Panc1 (cell line): ENCODE measurements at regions not wholly inside any gene's neighbourhood (a gene's known extent, or its start where the extent isn't known, plus 50 kb on each side); places are given as distances from the start of the nearest gene placed in this dataset.

Experiments used
- ATAC-seq: fragments of 200-7000 bp; cut with Tn5 transposase; 2 replicates; pipeline ENCODE4 v1.9.1; 2020; ENCODE audit warnings: mild to moderate bottlenecking, moderate library complexity
- BruUV-seq: library from RNA; stranded (reverse); fragments of 400-500 nt; replicated peaks from 2 replicates; lab custom pipeline; 2021; lab: Mats Ljungman, UMichigan
- CTCF ChIA-PET: fragments of 300-600 bp; sonication (Branson Sonifier 250); formaldehyde crosslinking; loops from one replicate; lab custom pipeline; 2022; ENCODE audit warnings: antibody characterized with exemption; lab: Charles Lee
- POLR2A ChIA-PET: fragments of 300-600 bp; sonication (Branson Sonifier 250); formaldehyde crosslinking; loops from one replicate; lab custom pipeline; 2022; ENCODE audit warnings: antibody characterized with exemption; lab: Charles Lee
- DNase-seq: peaks from one replicate; pipeline ENCODE4 v3.0.0-alpha.2; 2010; ENCODE audit warnings: low read depth, low spot score
- H3K27ac ChIP-seq: 2 replicates; pipeline ENCODE4 v1.5.1; 2011; ENCODE audit warnings: mild to moderate bottlenecking, low read length, inconsistent platforms
- H3K27me3 ChIP-seq: fragments of 200-500 bp; sonication (Bioruptor generic); 2 replicates; pipeline ENCODE4 v1.6.0; 2014; ENCODE audit warnings: low read length, inconsistent platforms; ENCODE audit not compliant: control insufficient read depth, insufficient read depth
- H3K36me3 ChIP-seq: fragments of 200-500 bp; sonication (Bioruptor generic); 2 replicates; pipeline ENCODE4 v1.5.1; 2014; ENCODE audit warnings: inconsistent platforms, mild to moderate bottlenecking, low read length, moderate library complexity; ENCODE audit not compliant: control insufficient read depth, insufficient read depth
- H3K4me1 ChIP-seq: 2 replicates; pipeline ENCODE4 v1.5.1; 2011; ENCODE audit warnings: inconsistent platforms, mild to moderate bottlenecking, low read length, moderate library complexity; ENCODE audit not compliant: control insufficient read depth, insufficient read depth
- H3K4me3 ChIP-seq, 2 experiments: 2 replicates each; pipeline ENCODE4 v1.5.1; 2011 to 2012; ENCODE audit warnings: low read depth in 2 of 2, low read length in 2 of 2, mild to moderate bottlenecking in 2 of 2, inconsistent platforms in 1 of 2, moderate library complexity in 1 of 2
- H3K9me3 ChIP-seq: fragments of 200-500 bp; sonication (Bioruptor generic); 2 replicates; pipeline ENCODE4 v1.5.1; 2014; ENCODE audit warnings: low read depth, mild to moderate bottlenecking, inconsistent platforms, low read length, moderate library complexity; ENCODE audit not compliant: control insufficient read depth, insufficient read depth
- POLR2AphosphoS5 ChIP-seq: IDR thresholded peaks from 2 replicates; pipeline ENCODE4 v1.6.1; 2012; ENCODE audit warnings: mild to moderate bottlenecking, low read depth, low read length, moderate library complexity
- SIN3A ChIP-seq: IDR thresholded peaks from 2 replicates; pipeline ENCODE4 v1.6.1; 2012; ENCODE audit warnings: low read depth, mild to moderate bottlenecking, low read length, moderate library complexity, borderline replicate concordance; ENCODE audit not compliant: insufficient read depth
- TCF7L2 ChIP-seq: IDR thresholded peaks from 2 replicates; pipeline ENCODE4 v1.6.1; 2011; ENCODE audit warnings: mild to moderate bottlenecking, low read depth, low read length, inconsistent platforms
- in situ Hi-C: cut with HindIII; loops from 2 replicates; pipeline ENCODE4 v1.10.0; 2016; ENCODE audit warnings: low sequenced_read_pairs, low pct_unique_long_range_greater_than_20kb
- intact Hi-C: fragments of 100-400 bp; cut with micrococcal nuclease; formaldehyde crosslinking; loops from one replicate; pipeline ENCODE4 v1.10.0; 2022; ENCODE audit not compliant: unreplicated experiment
- TF ChIP-seq, protein P1 (sequence below), 2 experiments: IDR thresholded peaks; 2 replicates each; pipeline ENCODE4 v1.6.1; 2011 to 2012; ENCODE audit warnings: low read depth in 2 of 2, control low read depth in 1 of 2, low read length in 1 of 2, mild to moderate bottlenecking in 1 of 2, moderate library complexity in 1 of 2; ENCODE audit not compliant: insufficient read depth in 1 of 2
- TF ChIP-seq, protein P2 (sequence below): fragments of 450-650 bp; IDR thresholded peaks from 2 replicates; pipeline ENCODE4 v1.5.1; 2017; ENCODE audit warnings: mild to moderate bottlenecking

GRCh38 chr10:78410046-78410965 is 376.6 kb downstream of the RPS24 start:
- intact Hi-C loops: no loop called here
- Histone ChIP-seq H3K4me3 (no peak overlapping the region), H3K27ac (no peak overlapping the region), H3K36me3 (no peaks in the 10 kb centered on the region), H3K4me1 (no peaks in the 10 kb centered on the region; the same call in 1 of the 2 replicates), H3K9me3 (no peaks in the 10 kb centered on the region), H3K27me3 (peaks cover 15% of the 10 kb centered on the region; the same call in 1 of the 2 replicates)
- ChIA-PET CTCF (interaction anchor here (1.0 kb wide), 1 partner anchor 9 kb away, joined by 3 read pairs; no protein-coding TSS in a partner anchor), POLR2A (no interaction called here)
- DNase-seq: no peak
- TF ChIP-seq POLR2AphosphoS5: no peak
- TF ChIP-seq TCF7L2: no peak
- TF ChIP-seq, protein P1, sequence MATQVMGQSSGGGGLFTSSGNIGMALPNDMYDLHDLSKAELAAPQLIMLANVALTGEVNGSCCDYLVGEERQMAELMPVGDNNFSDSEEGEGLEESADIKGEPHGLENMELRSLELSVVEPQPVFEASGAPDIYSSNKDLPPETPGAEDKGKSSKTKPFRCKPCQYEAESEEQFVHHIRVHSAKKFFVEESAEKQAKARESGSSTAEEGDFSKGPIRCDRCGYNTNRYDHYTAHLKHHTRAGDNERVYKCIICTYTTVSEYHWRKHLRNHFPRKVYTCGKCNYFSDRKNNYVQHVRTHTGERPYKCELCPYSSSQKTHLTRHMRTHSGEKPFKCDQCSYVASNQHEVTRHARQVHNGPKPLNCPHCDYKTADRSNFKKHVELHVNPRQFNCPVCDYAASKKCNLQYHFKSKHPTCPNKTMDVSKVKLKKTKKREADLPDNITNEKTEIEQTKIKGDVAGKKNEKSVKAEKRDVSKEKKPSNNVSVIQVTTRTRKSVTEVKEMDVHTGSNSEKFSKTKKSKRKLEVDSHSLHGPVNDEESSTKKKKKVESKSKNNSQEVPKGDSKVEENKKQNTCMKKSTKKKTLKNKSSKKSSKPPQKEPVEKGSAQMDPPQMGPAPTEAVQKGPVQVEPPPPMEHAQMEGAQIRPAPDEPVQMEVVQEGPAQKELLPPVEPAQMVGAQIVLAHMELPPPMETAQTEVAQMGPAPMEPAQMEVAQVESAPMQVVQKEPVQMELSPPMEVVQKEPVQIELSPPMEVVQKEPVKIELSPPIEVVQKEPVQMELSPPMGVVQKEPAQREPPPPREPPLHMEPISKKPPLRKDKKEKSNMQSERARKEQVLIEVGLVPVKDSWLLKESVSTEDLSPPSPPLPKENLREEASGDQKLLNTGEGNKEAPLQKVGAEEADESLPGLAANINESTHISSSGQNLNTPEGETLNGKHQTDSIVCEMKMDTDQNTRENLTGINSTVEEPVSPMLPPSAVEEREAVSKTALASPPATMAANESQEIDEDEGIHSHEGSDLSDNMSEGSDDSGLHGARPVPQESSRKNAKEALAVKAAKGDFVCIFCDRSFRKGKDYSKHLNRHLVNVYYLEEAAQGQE (IDR thresholded peaks at IDR 0.05; ENCODE audit: insufficient read depth in 1 of 2, low read depth in 2 of 2, low read length in 1 of 2): no peak
- TF ChIP-seq SIN3A: no peak
- no peak for ATAC-seq
- in situ Hi-C loops: no loop called here
- BruUV-seq: no TSS peak

GRCh38 chr10:78411716-78412115 is 378.1 kb downstream of the RPS24 start:
- in situ Hi-C loops: no loop called here
- no peaks in the 10 kb centered on the region; the same call in 1 of the 2 replicates for H3K4me1 ChIP-seq
- ATAC-seq: no peak
- peaks cover 5% of the 10 kb centered on the region; the same call in 1 of the 2 replicates for H3K27me3 ChIP-seq
- no peaks in the 10 kb centered on the region for H3K9me3 ChIP-seq
- H3K36me3 ChIP-seq: no peaks in the 10 kb centered on the region
- no TSS peak for BruUV-seq
- intact Hi-C loops: no loop called here
- CTCF ChIA-PET: interaction anchor here (1.0 kb wide), 1 partner anchor 8 kb away, joined by 3 read pairs; no protein-coding TSS in a partner anchor
- H3K27ac ChIP-seq: no peak overlapping the region
- TF ChIP-seq, protein P2, sequence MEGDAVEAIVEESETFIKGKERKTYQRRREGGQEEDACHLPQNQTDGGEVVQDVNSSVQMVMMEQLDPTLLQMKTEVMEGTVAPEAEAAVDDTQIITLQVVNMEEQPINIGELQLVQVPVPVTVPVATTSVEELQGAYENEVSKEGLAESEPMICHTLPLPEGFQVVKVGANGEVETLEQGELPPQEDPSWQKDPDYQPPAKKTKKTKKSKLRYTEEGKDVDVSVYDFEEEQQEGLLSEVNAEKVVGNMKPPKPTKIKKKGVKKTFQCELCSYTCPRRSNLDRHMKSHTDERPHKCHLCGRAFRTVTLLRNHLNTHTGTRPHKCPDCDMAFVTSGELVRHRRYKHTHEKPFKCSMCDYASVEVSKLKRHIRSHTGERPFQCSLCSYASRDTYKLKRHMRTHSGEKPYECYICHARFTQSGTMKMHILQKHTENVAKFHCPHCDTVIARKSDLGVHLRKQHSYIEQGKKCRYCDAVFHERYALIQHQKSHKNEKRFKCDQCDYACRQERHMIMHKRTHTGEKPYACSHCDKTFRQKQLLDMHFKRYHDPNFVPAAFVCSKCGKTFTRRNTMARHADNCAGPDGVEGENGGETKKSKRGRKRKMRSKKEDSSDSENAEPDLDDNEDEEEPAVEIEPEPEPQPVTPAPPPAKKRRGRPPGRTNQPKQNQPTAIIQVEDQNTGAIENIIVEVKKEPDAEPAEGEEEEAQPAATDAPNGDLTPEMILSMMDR: no peak
- TF ChIP-seq, protein P1 (IDR thresholded peaks at IDR 0.05; ENCODE audit: insufficient read depth in 1 of 2, low read depth in 2 of 2, low read length in 1 of 2): no peak
- TF ChIP-seq TCF7L2 (no peak), POLR2AphosphoS5 (no peak), SIN3A (no peak)
- DNase-seq: no peak
- POLR2A ChIA-PET: no interaction called here
- H3K4me3 ChIP-seq: no peak overlapping the region
